Glutamatergic neuron (in vitro differentiated cells): ENCODE measurements at regions not wholly inside any gene's neighbourhood (a gene's known extent, or its start where the extent isn't known, plus 50 kb on each side); places are given as distances from the start of the nearest gene placed in this dataset.

Experiments used
- DNase-seq: peaks from one replicate; pipeline ENCODE4 v3.0.0; 2022
- H3K27ac Mint-ChIP-seq: one replicate; pipeline ENCODE4 v1.8.0; 2020; ENCODE audit warnings: mild to moderate bottlenecking, mixed read lengths, inconsistent platforms; ENCODE audit not compliant: unreplicated experiment
- H3K27me3 Mint-ChIP-seq: one replicate; pipeline ENCODE4 v1.8.0; 2020; ENCODE audit warnings: mild to moderate bottlenecking, moderate library complexity, mixed read lengths, inconsistent platforms; ENCODE audit not compliant: unreplicated experiment
- H3K36me3 Mint-ChIP-seq: one replicate; pipeline ENCODE4 v1.8.0; 2020; ENCODE audit warnings: mild to moderate bottlenecking, mixed read lengths, inconsistent platforms; ENCODE audit not compliant: unreplicated experiment
- H3K4me1 Mint-ChIP-seq: one replicate; pipeline ENCODE4 v1.8.0; 2020; ENCODE audit warnings: mild to moderate bottlenecking, low read depth, mixed read lengths, inconsistent platforms; ENCODE audit not compliant: unreplicated experiment
- H3K4me3 Mint-ChIP-seq: one replicate; pipeline ENCODE4 v1.8.0; 2020; ENCODE audit warnings: mild to moderate bottlenecking, mixed read lengths, inconsistent platforms; ENCODE audit not compliant: unreplicated experiment
- H3K9me3 Mint-ChIP-seq: one replicate; pipeline ENCODE4 v1.8.0; 2020; ENCODE audit warnings: mild to moderate bottlenecking, moderate library complexity, mixed read lengths, inconsistent platforms; ENCODE audit not compliant: unreplicated experiment
- TF ChIP-seq, protein P1 (sequence below): fragments of 200-600 bp; sonication (generic); IDR thresholded peaks from one replicate; pipeline ENCODE4 v1.5.0; 2021; ENCODE audit not compliant: partially characterized antibody, unreplicated experiment

- H3K36me3 Mint-ChIP-seq: no peaks in the 10 kb centered on the region
- peaks cover 1% of the 10 kb centered on the region for H3K9me3 Mint-ChIP-seq
- no peak overlapping the region for H3K27ac Mint-ChIP-seq
- DNase-seq: no peak
- H3K4me1 Mint-ChIP-seq: no peaks in the 10 kb centered on the region
- H3K27me3 Mint-ChIP-seq: peaks cover 9% of the 10 kb centered on the region
- TF ChIP-seq, protein P1, sequence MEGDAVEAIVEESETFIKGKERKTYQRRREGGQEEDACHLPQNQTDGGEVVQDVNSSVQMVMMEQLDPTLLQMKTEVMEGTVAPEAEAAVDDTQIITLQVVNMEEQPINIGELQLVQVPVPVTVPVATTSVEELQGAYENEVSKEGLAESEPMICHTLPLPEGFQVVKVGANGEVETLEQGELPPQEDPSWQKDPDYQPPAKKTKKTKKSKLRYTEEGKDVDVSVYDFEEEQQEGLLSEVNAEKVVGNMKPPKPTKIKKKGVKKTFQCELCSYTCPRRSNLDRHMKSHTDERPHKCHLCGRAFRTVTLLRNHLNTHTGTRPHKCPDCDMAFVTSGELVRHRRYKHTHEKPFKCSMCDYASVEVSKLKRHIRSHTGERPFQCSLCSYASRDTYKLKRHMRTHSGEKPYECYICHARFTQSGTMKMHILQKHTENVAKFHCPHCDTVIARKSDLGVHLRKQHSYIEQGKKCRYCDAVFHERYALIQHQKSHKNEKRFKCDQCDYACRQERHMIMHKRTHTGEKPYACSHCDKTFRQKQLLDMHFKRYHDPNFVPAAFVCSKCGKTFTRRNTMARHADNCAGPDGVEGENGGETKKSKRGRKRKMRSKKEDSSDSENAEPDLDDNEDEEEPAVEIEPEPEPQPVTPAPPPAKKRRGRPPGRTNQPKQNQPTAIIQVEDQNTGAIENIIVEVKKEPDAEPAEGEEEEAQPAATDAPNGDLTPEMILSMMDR: no peak
- no peak overlapping the region for H3K4me3 Mint-ChIP-seq
These were observed 340.6 kb upstream of the SFSWAP start for GRCh38 chr12:131370321-131370720.

GRCh38 chr12:131370791-131371347 is 340.0 kb upstream of the SFSWAP start:
- Mint-ChIP-seq H3K36me3 (no peaks in the 10 kb centered on the region), H3K9me3 (peaks cover 1% of the 10 kb centered on the region), H3K4me1 (no peaks in the 10 kb centered on the region), H3K4me3 (no peak overlapping the region), H3K27ac (no peak overlapping the region), H3K27me3 (peaks cover 6% of the 10 kb centered on the region)
- TF ChIP-seq, protein P1: no peak
- DNase-seq: no peak

- Mint-ChIP-seq H3K9me3 (peaks cover 1% of the 10 kb centered on the region), H3K27ac (no peak overlapping the region), H3K4me1 (no peaks in the 10 kb centered on the region), H3K36me3 (no peaks in the 10 kb centered on the region), H3K4me3 (no peak overlapping the region), H3K27me3 (peaks cover 6% of the 10 kb centered on the region)
- no peak for DNase-seq
- TF ChIP-seq, protein P1: no peak
These were observed 339.3 kb upstream of the SFSWAP start for GRCh38 chr12:131371401-131372170.

DNA sequence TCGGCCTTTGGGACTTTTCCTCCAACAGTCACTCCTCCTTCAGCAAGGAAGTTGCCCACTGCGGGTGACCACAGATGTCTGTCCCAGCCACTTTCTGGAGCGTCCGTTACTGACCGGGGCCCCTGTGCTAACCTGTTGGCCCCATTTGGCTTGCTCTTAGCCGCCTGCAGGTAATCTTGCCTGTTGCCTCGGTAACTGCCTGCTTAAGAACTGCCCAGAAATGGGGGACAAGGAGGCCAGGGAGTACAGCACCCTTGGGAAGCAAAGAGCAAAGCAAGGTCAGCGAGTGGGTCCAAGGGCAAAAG is 338.8 kb upstream of the SFSWAP start:
- Mint-ChIP-seq H3K9me3 (peaks cover 1% of the 10 kb centered on the region), H3K4me3 (no peak overlapping the region), H3K36me3 (no peaks in the 10 kb centered on the region), H3K27me3 (peaks cover 6% of the 10 kb centered on the region), H3K27ac (no peak overlapping the region), H3K4me1 (no peaks in the 10 kb centered on the region)
- TF ChIP-seq, protein P1: no peak
- DNase-seq: no peak

DNA sequence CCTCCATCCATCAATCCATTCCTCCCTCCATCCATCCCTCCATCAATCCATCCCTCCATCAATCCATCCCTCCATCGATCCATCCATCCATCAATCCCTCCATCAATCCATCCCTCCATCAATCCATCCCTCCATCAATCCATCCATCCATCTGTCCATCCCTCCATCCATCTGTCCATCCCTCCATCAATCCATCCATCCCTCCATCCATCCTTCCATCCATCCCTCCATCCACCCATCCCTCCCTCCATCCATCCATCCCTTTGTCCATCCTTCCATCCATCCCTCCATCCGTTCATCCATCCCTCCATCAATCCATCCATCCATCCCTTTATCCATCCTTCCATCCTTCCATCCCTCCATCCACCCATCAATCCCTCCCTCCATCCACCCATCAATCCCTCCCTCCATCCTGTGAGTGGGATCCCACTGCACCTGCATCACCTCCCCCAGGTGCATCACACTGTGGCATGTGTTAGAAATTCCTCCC is 338.1 kb upstream of the SFSWAP start:
- H3K4me1 Mint-ChIP-seq: no peaks in the 10 kb centered on the region
- H3K36me3 Mint-ChIP-seq: peaks cover 2% of the 10 kb centered on the region
- no peak overlapping the region for H3K4me3 Mint-ChIP-seq
- peaks cover 6% of the 10 kb centered on the region for H3K27me3 Mint-ChIP-seq
- DNase-seq: no peak
- TF ChIP-seq, protein P1: no peak
- H3K27ac Mint-ChIP-seq: no peak overlapping the region
- peaks cover 1% of the 10 kb centered on the region for H3K9me3 Mint-ChIP-seq
